Activated naive CD8-positive, alpha-beta T cell treated with anti-CD3 and anti-CD28 coated beads, Interleukin-2, amount 50 U/mL, for 24 hours (primary cell): ENCODE measurements at regions not wholly inside any gene's neighbourhood (a gene's known extent, or its start where the extent isn't known, plus 50 kb on each side); places are given as distances from the start of the nearest gene placed in this dataset.
"Not testable (repeated sequence)": the region's sequence is repeated elsewhere in the genome, so short reads cannot be mapped to it uniquely, and the experiment has no call there.

Source experiments
- ATAC-seq: fragments of 150-1000 bp; cut with Tn5 transposase; one replicate; pipeline ENCODE4 v1.10.0; 2021
- DNase-seq: peaks from one replicate; pipeline ENCODE4 v3.0.0; 2021
- H3K27ac Mint-ChIP-seq: one replicate; pipeline ENCODE4 v1.8.0; 2021; ENCODE audit warnings: mild to moderate bottlenecking, mixed read lengths
- H3K27me3 Mint-ChIP-seq: one replicate; pipeline ENCODE4 v1.8.0; 2021; ENCODE audit warnings: mixed read lengths
- H3K36me3 Mint-ChIP-seq: one replicate; pipeline ENCODE4 v1.8.0; 2021; ENCODE audit warnings: low read depth, mixed read lengths
- H3K4me1 Mint-ChIP-seq: one replicate; pipeline ENCODE4 v1.8.0; 2021; ENCODE audit warnings: mixed read lengths
- H3K4me3 Mint-ChIP-seq: one replicate; pipeline ENCODE4 v1.8.0; 2021; ENCODE audit warnings: mild to moderate bottlenecking, moderate library complexity, mixed read lengths
- H3K9me3 Mint-ChIP-seq: one replicate; pipeline ENCODE4 v1.8.0; 2021; ENCODE audit warnings: mixed read lengths

- ATAC-seq, DNase-seq, H3K9me3 Mint-ChIP-seq, H3K4me3 Mint-ChIP-seq, H3K27me3 Mint-ChIP-seq, H3K4me1 Mint-ChIP-seq, H3K36me3 Mint-ChIP-seq, H3K27ac Mint-ChIP-seq: not testable (repeated sequence)
Measured at GRCh38 chrY:18866887-18867551, 93.5 kb upstream of the HSFY2 start.

- ATAC-seq, H3K36me3 Mint-ChIP-seq, H3K27me3 Mint-ChIP-seq, H3K4me3 Mint-ChIP-seq, H3K4me1 Mint-ChIP-seq, H3K27ac Mint-ChIP-seq, H3K9me3 Mint-ChIP-seq, DNase-seq: not testable (repeated sequence)
Measured at GRCh38 chrY:18860856-18861255, 87.3 kb upstream of the HSFY2 start.

GRCh38 chrY:18858484-18859191 is 85.1 kb upstream of the HSFY2 start:
- H3K4me3 Mint-ChIP-seq, H3K36me3 Mint-ChIP-seq, H3K4me1 Mint-ChIP-seq, H3K9me3 Mint-ChIP-seq, DNase-seq, ATAC-seq, H3K27me3 Mint-ChIP-seq, H3K27ac Mint-ChIP-seq: not testable (repeated sequence)

GRCh38 chrY:18855184-18855583 is 81.6 kb upstream of the HSFY2 start:
- H3K9me3 Mint-ChIP-seq, H3K4me1 Mint-ChIP-seq, H3K27ac Mint-ChIP-seq, H3K4me3 Mint-ChIP-seq, H3K36me3 Mint-ChIP-seq, ATAC-seq, H3K27me3 Mint-ChIP-seq, DNase-seq: not testable (repeated sequence)

- not testable (repeated sequence) for H3K27me3 Mint-ChIP-seq, H3K9me3 Mint-ChIP-seq, ATAC-seq, DNase-seq, H3K36me3 Mint-ChIP-seq, H3K4me3 Mint-ChIP-seq, H3K4me1 Mint-ChIP-seq, H3K27ac Mint-ChIP-seq
Measured at GRCh38 chrY:18853323-18853722, 79.8 kb upstream of the HSFY2 start.

GRCh38 chrY:18836643-18837042 is 63.1 kb upstream of the HSFY2 start:
- H3K36me3 Mint-ChIP-seq, DNase-seq, H3K27me3 Mint-ChIP-seq, ATAC-seq, H3K4me1 Mint-ChIP-seq, H3K27ac Mint-ChIP-seq, H3K9me3 Mint-ChIP-seq, H3K4me3 Mint-ChIP-seq: not testable (repeated sequence)
